ENCODE measurements at regions not wholly inside any gene's neighbourhood (a gene's known extent, or its start where the extent isn't known, plus 50 kb on each side); places are given as distances from the start of the nearest gene placed in this dataset.
"Not testable (repeated sequence)": the region's sequence is repeated elsewhere in the genome, so short reads cannot be mapped to it uniquely, and the experiment has no call there.

GRCh38 chr3:182420741-182421140 lies 372.6 kb upstream of the ATP11B start:
- no peak for DNase-seq

GRCh38 chr3:182424006-182424405 lies 369.3 kb upstream of the ATP11B start:
- no peak for DNase-seq

GRCh38 chr3:182425926-182426718 lies 367.2 kb upstream of the ATP11B start:
- DNase-seq = not testable (repeated sequence)

- DNase-seq = not testable (repeated sequence)
These were observed 361.3 kb upstream of the ATP11B start for GRCh38 chr3:182431972-182432371.

- no peak for DNase-seq
These were observed 357.4 kb upstream of the ATP11B start for GRCh38 chr3:182435860-182436259.

- DNase-seq = no peak
These were observed 356.8 kb upstream of the ATP11B start for GRCh38 chr3:182436547-182436946.

- no peak for DNase-seq
These were observed 354.9 kb upstream of the ATP11B start for GRCh38 chr3:182438398-182438797.

- no peak for DNase-seq
These were observed 353.2 kb upstream of the ATP11B start for GRCh38 chr3:182440101-182440500.

GRCh38 chr3:182445576-182445975 lies 347.7 kb upstream of the ATP11B start:
- DNase-seq = no peak

- no peak for DNase-seq
These were observed 342.1 kb upstream of the ATP11B start for GRCh38 chr3:182450942-182451787.

- no peak for DNase-seq
These were observed 341.4 kb upstream of the ATP11B start for GRCh38 chr3:182451871-182452270.

- no peak for DNase-seq
These were observed 338.3 kb upstream of the ATP11B start for GRCh38 chr3:182455011-182455410.

- no peak for DNase-seq
These were observed 333.0 kb upstream of the ATP11B start for GRCh38 chr3:182460303-182460702.

- DNase-seq = no peak
These were observed 331.2 kb upstream of the ATP11B start for GRCh38 chr3:182462152-182462551.

GRCh38 chr3:182464513-182465145 lies 328.7 kb upstream of the ATP11B start:
- DNase-seq = no peak

- no peak for DNase-seq
These were observed 327.8 kb upstream of the ATP11B start for GRCh38 chr3:182465301-182466185.

GRCh38 chr3:182469086-182469485 lies 324.2 kb upstream of the ATP11B start:
- no peak for DNase-seq

- DNase-seq = no peak
These were observed 323.1 kb upstream of the ATP11B start for GRCh38 chr3:182470187-182470586.

GRCh38 chr3:182473191-182473710 lies 320.1 kb upstream of the ATP11B start:
- no peak for DNase-seq

GRCh38 chr3:182478369-182478768 lies 314.9 kb upstream of the ATP11B start:
- DNase-seq = no peak

GRCh38 chr3:182479419-182480336 lies 313.6 kb upstream of the ATP11B start:
- no peak for DNase-seq
